HG02981 (cell line): ENCODE measurements at regions not wholly inside any gene's neighbourhood (a gene's known extent, or its start where the extent isn't known, plus 50 kb on each side); places are given as distances from the start of the nearest gene placed in this dataset.
"Not testable (repeated sequence)": the region's sequence is repeated elsewhere in the genome, so short reads cannot be mapped to it uniquely, and the experiment has no call there.

ENCODE experiments used
- ATAC-seq: cut with Tn5 transposase; IDR thresholded peaks from one replicate; pipeline ENCODE4 v1.9.1; 2021; ENCODE audit warnings: mild to moderate bottlenecking, moderate library complexity; ENCODE audit not compliant: unreplicated experiment

DNA sequence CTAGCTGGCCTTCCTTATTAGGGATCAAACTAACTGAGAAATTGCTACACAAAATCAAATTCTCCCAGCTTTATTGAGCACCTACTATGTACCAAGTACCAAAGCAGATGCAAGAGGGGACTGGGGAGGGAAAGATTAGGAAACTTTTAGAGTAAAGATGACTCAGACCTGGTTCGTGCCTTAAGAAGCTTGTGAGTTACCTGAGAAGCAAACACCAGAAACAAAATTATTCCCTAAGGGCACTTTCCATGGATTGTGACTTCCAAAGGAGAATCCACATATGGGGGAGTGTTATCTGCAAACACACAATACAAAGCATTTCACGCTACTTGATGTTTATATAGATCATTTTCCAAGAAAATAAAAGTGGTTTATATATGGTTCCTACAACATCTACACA, 326.9 kb upstream of the HNRNPA3 start:
- no peak for ATAC-seq

DNA sequence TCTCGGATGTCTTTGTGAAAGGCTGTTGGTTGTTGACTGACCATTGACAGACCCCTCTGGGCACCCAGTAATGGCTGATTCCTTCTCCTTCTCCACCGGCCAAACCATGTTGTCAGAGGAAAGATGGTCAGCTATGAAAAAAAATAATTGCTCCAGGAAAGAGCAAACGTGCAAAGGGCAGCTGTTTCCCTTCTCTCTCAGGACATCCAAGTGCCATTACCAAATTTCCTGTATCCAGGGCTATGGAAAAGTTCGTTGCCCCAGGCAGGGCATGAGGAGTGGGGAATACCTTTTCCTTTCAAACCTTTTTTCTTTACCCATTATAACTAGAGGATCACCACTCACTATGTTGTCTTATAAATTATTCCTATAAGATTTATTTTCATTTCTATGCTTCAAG, 321.5 kb upstream of the HNRNPA3 start:
- no peak for ATAC-seq

DNA sequence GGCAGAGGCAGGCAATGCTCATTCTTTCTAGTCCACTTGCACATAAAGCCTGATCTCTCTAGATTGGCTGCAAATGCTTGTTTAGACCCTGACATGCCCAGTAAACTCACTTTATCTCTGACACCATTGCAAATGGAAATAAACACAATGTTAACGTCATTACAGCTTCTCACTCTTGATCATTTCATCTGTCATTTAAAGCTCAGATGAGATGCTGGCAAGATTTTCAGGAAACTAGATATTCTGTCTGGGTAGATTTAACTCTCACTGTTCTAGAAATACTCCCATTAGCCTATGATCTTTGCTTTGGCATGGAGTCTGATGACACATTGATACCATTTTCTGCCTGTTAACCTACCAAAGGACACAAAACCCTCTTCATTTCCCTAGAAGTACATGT, 320.7 kb upstream of the HNRNPA3 start:
- no peak for ATAC-seq

DNA sequence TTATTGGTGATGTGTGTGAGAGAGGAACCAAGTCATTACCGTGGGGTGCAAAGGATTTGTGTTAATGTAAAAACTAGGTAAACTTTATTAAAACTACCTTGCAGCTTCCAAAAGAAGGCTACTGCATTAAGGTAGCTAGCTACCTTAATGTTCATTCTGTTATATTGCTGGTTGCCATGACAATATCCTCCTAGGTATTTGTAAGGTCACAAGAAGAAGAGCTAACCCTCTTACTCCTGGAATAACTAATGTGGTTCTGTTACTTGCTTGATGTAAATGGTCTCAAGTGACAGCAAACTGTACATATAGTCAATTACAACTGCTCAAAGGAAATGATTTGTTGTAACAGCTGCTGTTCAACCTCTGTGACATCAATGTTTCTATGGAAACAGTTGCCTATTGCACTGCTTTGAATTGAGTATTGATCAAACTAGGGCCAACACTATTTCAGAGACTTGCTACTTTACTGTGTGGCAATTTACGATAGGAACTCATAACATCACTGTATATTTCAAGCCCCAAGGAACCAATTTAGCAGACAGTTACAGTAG, 319.8 kb upstream of the HNRNPA3 start:
- no peak for ATAC-seq

DNA sequence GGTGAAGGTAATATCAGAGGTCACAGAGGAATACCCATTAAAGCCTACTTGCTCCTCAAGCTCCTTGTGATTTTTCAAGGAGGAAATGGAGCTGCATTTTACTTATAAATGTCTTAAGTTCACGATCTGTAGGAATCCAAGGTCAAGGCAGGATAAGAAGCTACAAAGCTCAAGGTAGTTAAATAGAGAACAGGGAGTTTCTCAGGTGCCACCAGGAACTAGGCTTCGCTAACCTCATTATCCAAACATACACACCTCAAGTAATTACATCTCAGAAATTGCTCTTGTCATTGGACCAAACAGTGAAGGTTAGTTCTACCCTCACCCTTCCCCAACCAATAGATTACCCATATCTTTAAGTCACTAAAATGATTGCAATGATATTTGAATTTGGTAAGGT, 317.4 kb upstream of the HNRNPA3 start:
- no peak for ATAC-seq

DNA sequence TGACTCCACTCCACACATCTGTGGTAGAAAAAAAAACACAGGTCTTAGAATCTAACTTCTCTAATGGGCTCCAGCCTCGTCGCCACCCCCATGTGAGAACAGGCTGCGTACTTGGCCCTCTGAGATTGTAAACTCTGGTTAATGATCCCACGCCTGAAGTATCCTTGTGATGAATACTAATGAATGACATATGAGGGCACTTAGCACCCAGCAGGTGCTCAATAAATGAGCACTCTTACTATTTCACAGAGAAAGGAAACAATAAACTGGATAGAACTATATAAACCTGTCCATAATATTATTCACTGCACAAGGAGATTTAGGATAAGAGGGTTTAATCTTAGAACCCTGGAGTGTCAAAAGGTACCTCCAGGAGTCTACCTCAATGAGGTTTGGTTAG, 310.1 kb upstream of the HNRNPA3 start:
- ATAC-seq: no peak

DNA sequence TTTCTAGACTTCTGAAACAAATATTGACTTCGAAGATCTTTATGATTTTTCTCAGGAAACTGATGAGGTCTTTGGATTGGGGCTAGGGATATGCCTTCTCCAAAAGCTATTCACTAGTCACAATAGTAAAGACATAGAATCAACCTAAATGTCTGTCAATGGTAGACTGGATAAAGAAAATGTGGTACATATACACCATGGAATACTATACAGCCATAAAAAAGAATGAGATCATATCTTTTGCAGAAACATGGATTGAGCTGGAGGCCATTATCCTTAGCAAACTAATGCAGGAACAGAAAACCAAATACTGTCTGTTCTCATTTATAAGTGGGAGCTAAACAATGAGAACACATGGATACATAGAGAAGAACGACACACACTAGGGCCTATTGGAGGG, 308.5 kb upstream of the HNRNPA3 start:
- ATAC-seq: not testable (repeated sequence)

DNA sequence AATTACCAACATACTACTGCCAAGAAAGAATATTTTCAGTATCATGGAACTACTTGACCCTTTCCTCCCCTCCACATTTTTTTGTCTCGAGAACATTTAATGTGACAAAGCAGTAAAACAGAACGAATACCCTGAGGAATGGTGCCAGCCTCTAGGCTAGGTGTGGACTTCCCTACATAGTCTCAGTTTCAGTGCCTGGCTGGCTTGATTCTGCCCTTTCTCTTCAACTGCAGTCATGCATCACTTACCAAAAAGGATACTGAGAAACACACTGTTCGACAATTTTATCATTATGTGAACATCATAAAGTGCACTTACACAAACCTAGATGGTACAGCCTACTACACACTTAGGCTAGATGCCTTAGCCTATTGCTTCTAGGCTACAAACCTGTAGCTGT, 305.3 kb upstream of the HNRNPA3 start:
- ATAC-seq: no peak

DNA sequence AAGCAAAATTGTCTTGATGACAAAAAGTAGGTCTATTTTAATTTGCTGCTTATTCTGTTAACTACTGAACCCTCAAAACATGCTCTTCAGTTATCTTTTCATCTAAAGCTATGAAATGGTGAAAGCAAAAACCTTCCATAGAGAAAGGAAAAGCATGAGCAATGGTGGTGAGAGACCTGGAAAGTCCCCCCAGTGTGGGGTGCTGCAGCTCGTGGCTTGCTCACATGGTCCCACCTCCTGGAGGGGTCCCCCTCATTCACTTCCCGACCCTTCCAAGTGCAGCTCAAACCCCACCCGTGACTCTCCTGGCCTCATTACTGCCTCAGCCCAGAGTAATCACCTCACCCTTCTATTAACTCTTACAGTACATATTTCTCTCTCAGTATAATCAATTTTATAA, 301.8 kb upstream of the HNRNPA3 start:
- no peak for ATAC-seq

DNA sequence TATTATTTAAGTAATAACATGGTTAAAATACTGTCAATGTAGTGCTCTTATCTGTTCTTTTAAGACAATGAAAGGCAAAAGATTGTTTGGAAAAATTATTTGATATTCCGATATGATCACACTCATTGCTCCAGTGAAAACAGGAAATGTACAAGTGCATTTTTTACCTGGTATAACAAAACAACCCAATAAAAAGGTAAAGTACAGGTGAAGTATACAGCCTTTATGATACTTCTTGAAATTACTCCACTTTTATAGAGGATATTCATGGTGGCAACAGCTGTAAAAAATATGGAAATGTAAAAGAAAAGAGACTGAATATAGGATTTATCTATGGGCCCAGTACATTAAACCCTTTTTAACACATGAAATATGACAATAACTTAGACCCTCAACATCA, 298.6 kb upstream of the HNRNPA3 start:
- ATAC-seq: no peak

DNA sequence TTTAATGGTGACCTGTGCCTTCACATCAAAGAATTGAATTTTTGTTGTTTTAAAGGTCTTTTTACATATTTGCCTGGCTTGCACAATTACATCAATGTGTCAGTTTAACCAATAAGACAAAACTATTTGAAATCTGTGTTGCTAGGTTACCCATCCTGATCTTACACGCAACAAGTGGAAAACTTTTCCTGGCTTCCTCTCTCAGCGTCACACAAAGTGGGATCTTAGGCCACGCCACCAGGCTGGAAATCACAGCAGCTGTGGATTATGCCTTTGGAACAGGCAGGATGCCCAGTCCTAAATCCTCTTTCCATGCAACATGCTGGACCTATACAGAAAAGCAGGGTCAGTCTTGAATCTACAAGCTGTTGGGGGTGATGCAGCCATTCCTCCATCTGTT, 298.2 kb upstream of the HNRNPA3 start:
- ATAC-seq: no peak

DNA sequence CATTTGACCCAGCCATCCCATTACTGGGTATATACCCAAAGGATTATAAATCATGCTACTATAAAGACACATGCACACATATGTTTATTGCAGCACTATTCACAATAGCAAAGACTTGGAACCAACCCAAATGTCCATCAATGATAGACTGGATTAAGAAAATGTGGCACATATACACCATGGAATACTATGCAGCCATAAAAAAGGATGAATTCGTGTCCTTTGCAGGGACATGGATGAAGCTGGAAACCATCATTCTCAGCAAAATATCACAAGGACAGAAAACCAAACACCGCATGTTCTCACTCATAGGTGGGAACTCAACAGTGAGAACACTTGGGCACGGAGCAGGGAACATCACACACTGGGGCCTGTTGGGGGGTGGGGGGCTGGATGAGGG, 290.0 kb upstream of the HNRNPA3 start:
- not testable (repeated sequence) for ATAC-seq

DNA sequence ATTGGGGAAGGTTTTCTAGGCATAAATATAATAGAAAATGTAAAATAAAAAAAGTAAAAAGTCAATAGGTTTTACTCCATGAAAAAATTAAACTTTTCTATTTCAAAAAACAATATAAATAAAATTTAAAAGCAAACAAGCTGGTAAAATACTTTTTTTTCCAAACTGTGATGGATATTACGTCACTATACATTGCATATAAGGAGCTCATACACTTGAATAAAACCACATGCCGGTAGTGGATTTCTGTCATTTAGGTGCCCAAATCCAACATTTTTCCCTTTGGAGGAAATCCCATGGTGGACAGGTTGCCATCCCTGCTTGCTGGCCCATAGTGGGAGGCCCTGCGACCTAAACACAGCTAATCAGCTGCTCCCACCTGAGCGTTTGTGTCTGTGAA, 289.4 kb upstream of the HNRNPA3 start:
- ATAC-seq: no peak

DNA sequence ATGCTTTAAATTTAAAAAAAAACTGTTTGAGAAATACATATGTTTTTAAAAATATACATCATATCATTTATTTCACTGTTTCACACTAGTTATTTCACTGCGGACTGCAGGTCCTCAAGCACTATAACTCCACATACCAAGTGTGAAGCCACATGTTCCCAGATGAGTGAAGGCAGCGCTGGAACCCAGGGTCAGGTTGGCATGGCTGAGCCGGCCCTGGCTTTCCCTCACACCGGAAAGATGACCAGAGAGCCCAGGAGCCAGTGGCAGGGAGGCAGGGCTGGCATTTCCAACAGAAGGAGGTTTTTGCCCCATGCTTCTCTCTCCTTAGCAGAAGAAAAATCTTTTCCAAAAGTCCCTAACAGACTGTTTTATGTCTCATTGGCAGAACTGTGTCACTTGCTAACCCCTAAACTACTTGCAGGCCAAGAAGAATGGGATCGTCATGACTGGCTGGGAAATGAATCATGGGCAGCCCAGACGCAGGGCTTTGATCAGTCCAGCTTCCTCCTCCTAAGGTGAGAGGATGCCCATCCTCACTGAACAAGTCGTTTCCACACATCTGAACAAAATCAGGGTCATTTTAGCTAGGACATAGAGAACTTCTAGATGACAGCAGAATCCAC, 287.6 kb upstream of the HNRNPA3 start:
- no peak for ATAC-seq

DNA sequence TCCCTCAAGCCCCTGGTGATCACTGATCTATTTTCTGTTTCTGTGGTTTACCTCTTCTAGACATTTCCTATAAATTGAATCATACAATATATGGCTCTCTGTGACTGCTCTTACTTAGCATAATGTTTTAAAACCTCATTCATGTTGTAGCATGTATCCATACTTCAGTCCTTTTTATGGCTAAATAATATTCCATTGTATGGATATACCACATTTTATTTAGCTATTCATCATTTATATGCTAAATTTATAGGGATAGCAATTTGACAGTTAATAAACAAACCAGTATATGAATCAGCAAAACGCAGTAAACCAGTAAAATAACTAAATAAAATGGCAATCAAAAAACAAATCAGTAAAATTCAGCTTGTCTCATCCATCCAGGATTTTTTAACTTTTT, 286.1 kb upstream of the HNRNPA3 start:
- no peak for ATAC-seq

DNA sequence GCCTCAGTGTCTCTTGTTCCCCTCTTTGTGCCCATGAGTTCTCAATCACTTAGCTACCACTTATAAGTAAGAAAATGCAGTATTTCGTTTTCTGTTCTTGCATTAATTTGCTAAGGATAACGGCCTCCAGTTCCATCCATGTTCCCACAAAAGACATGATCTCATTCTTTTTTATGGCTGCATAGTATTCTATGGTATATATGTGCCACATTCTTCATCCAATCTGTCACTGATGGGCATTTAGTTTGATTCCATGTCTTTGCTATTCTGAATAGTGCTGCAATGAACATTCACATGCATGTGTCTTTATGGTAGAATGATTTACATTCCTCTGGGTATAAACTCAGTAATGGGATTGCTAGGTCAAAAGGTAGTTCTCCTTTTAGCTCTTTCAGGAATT, 283.2 kb upstream of the HNRNPA3 start:
- ATAC-seq: not testable (repeated sequence)

DNA sequence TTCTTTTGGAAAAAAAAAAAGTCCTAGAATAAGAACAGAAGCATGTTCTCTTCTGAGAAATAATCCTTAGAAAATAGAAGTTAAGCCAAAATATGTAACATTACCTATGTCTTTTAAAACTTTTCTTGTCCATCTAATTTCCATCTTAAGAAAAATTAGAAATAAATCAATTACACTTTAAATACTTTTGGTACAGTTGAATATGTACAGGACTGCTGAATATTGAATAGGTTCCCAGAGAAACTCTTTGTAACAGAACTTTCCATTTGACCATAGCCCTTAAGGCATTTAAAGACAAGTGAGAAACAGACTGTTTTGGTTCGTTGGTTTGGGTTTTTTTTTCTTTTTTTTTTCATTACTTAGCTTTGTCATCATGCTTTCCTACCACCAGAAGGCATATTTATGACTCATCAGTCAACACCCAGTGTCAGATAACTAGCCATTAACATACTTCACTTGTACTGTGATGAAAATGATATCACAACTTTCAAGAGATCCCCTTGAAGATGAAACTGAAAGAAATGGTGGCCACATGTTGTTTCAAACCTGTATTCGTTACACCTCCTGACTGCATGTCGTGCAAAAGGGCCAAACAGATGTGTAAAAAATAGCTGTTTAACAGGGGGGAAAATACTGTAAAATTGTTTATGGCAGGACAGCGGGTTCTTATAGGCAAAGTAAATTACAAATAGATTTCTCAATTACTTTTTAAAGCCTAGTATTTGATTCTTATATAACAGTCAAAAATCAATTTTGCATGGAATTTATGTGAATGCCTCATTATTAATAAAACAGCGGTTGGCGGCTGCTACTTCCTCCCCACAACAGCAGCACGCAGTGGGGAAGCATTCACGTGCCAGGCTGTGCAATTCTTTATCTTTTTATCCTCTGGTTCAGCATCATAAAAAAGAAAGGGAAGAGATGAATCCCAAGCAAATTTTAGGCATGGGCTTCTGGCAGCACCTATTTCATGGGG, 280.7 kb upstream of the HNRNPA3 start:
- peak; percentile 98 for ATAC-seq

DNA sequence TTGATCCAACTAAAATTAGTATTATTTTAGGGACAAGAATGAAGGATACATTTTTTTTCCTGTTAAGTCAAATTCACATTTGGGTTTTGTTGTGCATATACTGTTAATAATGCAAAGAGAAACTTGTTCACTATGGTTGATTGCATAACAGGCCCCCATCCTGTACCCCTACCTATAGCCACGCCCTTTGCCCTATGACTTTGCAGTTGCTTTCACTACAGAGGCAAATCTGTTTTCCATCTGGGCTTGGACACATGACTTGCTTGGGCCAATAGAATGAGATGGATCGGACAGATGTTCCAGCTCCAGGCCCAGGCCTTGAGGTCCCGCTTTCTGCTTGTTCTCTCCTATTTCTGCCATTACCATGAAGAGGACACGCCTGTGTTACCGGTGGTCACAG, 278.5 kb upstream of the HNRNPA3 start:
- no peak for ATAC-seq

DNA sequence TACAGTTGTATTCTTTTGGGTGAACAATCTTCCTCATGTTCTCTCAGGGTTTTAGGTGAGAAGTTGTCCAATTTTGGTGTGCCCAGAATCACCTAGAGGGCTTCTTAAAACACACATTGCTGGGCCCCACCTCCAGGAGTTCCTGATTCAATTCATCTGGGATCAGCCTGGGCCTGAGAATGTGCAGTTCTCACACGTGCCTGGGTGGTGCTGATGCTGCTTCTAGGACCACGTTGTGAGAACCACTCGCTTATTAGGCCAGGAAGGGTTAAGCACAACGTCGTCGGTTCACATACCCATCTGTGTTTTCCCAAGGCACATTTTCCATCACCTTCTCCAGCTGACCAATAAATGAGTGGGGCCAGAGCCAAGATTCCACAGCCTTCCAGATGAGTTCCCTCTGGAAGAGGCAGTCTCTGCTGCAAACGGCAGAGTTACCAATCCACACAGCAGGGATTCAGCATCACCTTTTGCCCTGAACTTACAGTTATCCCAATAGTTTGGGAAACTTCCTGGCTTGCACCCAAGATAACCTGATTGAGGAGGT, 277.7 kb upstream of the HNRNPA3 start:
- ATAC-seq: no peak

DNA sequence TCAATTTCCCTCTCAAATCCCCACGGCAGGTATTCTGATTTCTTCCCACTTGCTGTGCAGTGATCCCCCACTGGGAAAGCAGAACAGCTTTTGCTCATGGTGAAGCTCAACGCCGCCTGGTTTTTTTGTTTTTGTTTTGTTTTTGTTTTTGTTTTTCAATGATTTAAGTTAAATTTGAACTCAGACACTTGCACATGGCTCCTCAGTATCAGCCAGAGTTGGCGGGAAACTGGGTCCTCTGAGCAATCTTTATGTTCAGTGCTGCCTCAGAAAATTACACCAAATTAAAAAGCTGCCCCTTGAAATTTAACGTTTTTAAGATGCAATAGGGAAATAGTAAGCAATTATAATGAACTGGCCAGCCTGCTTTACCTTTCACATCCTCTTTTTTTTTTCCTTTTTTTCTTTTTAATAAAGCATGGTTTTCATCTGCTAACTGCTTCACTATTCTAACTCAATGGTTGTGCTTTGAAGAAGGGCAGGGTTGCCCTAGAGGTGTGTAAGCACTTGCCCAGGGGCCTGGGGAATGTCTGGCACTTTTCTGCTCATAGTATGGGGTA, 277.0 kb upstream of the HNRNPA3 start:
- no peak for ATAC-seq

DNA sequence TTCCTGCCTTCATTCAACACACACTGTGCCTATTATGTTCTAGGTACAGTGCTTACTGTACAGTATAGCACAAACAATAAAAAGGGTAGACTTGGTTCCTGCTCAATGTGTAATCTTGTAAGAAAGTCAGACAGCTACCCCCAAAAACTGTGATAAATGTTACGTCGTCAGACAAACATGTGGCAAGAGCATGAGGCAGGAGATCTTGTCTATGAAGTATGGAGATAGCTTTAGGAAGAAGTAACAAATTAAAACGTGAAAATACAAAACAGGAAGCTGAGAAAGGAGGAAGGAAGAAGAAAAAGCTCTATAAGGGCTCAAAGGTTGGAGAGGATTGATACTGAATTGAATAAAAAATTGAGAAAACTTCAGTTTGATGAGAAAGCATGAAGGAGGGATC, 276.2 kb upstream of the HNRNPA3 start:
- no peak for ATAC-seq
